ENCODE measurements at regions not wholly inside any gene's neighbourhood (a gene's known extent, or its start where the extent isn't known, plus 50 kb on each side); places are given as distances from the start of the nearest gene placed in this dataset.
A peak's percentile ranks its signal among the peaks of the same experiment; 100 is the strongest.

- H3K4me3 ChIP-seq (ENCODE audit: low read depth, low read length): no peak overlapping the region
- DNase-seq (ENCODE audit: low read depth): peak; percentile 0
- TF ChIP-seq CTCF (conservative IDR thresholded peaks at IDR 0.05; ENCODE audit: low read depth, low read length): no peak
These were observed 1614.4 kb downstream of the PCDH19 start for GRCh38 chrX:98795636-98796035.

- no peak for DNase-seq (ENCODE audit: low read depth)
- no peak for TF ChIP-seq CTCF (conservative IDR thresholded peaks at IDR 0.05; ENCODE audit: low read depth, low read length)
- no peak overlapping the region for H3K4me3 ChIP-seq (ENCODE audit: low read depth, low read length)
These were observed 1654.2 kb downstream of the PCDH19 start for GRCh38 chrX:98755912-98756311.

- no peak overlapping the region for H3K4me3 ChIP-seq (ENCODE audit: low read depth, low read length)
- no peak for TF ChIP-seq CTCF (conservative IDR thresholded peaks at IDR 0.05; ENCODE audit: low read depth, low read length)
- no peak for DNase-seq (ENCODE audit: low read depth)
These were observed 1678.3 kb downstream of the PCDH19 start for GRCh38 chrX:98731821-98732220.

GRCh38 chrX:98717970-98718369 is 1692.1 kb downstream of the PCDH19 start:
- no peak overlapping the region for H3K4me3 ChIP-seq (ENCODE audit: low read depth, low read length)
- DNase-seq (ENCODE audit: low read depth): no peak
- TF ChIP-seq CTCF (conservative IDR thresholded peaks at IDR 0.05; ENCODE audit: low read depth, low read length): no peak

Measured in choroid plexus epithelial cell (primary cell).